Right cardiac atrium (tissue), 5 donors: ENCODE measurements at regions not wholly inside any gene's neighbourhood (a gene's known extent, or its start where the extent isn't known, plus 50 kb on each side); places are given as distances from the start of the nearest gene placed in this dataset.

Experiments
- ATAC-seq, 2 donors: fragments of 200-7000 bp; cut with Tn5 transposase; one replicate each; pipeline versions ENCODE4 v1.8.0 to v1.9.1; 2020; ENCODE audit warnings: moderate library complexity in 2 of 2, mild to moderate bottlenecking in 1 of 2
- DNase-seq, 3 donors: peaks; one replicate each; pipeline ENCODE4 v3.0.0-alpha.2; 2020
- H3K27ac ChIP-seq: one replicate; pipeline ENCODE4 v1.5.1; 2013; ENCODE audit warnings: mild to moderate bottlenecking, low read length, control low read depth, moderate library complexity
- H3K27me3 ChIP-seq: one replicate; pipeline ENCODE4 v1.6.1; 2013; ENCODE audit not compliant: control insufficient read depth, insufficient read depth
- H3K4me1 ChIP-seq: one replicate; pipeline ENCODE4 v1.6.1; 2013; ENCODE audit warnings: low read length; ENCODE audit not compliant: control insufficient read depth, insufficient read depth
- H3K4me3 ChIP-seq: one replicate; pipeline ENCODE4 v1.5.1; 2013; ENCODE audit warnings: low read length, control low read depth
- H3K9me3 ChIP-seq: one replicate; pipeline ENCODE4 v1.6.1; 2013; ENCODE audit warnings: low read length; ENCODE audit not compliant: control insufficient read depth
- WGBS: extraction: QIAGEN DNeasy Blood & Tissue Kit; methylation state at CpG from one replicate; pipeline ENCODE4 v1.1.7; 2013; 5-methylcytosine and 5-hydroxymethylcytosine counted together
- intact Hi-C, 4 donors: fragments of 100-400 bp; cut with DNase I; formaldehyde crosslinking; loops; one replicate each; pipeline versions ENCODE4 v1.11.0 to v1.14.0; 2022 to 2023
- donor health status: healthy with polysubstance abuse.
- donor health status: DM: no; HTN: yes; CAD: no.
- donor health status: DM: no; HTN: no; CAD: no.
- donor health status: DM: no; HTN: yes; CAD: no; lungs with severe emphysema.
- donor health status: DM: yes; HTN: yes; CAD: no.

DNA sequence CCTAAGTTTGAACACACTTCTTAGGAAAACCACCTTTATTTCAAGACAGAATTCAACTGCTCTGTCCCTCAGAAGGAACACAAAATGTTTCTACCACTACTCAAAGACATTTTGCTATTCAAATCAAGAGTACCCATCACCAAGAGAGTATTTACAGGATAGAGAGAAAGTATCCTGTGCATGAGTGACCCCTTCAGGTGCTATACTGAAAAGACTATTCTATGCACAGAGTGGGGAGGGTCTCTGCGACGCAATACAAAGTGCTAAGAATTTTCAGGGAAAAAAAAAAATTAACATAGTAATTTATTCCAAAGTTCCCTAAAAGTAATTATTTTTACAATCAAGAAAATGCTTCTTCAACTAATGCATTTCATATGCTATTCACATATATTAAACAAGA lies 346.4 kb upstream of the FAM241A start:
- 67% methylated on average over 2 of the region's 2 CpGs for WGBS
- no peaks in the 10 kb centered on the region for H3K27me3 ChIP-seq

DNA sequence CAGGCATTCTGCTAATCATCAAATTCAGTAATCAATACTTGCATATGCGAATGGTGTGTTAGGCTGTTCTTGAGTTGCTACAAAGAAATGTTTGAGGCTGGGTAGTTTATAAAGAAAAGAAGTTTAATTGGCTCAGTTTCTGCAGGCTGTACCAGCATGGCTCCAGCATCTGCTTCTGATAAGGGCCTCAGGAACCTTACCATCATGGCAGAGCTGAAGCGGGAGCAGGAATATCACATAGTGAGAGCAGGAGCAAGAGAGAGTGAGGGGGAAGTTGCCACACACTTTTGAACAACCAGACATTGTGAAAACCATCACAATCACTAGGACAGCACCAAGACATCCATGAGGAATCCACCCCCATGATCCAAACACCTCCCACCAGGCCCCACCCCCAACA lies 344.7 kb upstream of the FAM241A start:
- intact Hi-C loops, result no loop called here
- Histone ChIP-seq H3K27ac (no peak overlapping the region), H3K4me3 (no peak overlapping the region), H3K27me3 (no peaks in the 10 kb centered on the region), H3K4me1 (no peaks in the 10 kb centered on the region), H3K9me3 (no peaks in the 10 kb centered on the region)
- DNase-seq, result no peak
- no peak for ATAC-seq
- WGBS, result 90% methylated on average over 2 of the region's 2 CpGs

More for the DNA sequence above, 346.4 kb upstream of the FAM241A start:
- H3K27ac ChIP-seq, result no peak overlapping the region
- intact Hi-C loops, result no loop called here
- ATAC-seq (no peak), DNase-seq (no peak)
- no peaks in the 10 kb centered on the region for H3K4me1 ChIP-seq
- H3K9me3 ChIP-seq, result no peaks in the 10 kb centered on the region
- H3K4me3 ChIP-seq, result no peak overlapping the region

DNA sequence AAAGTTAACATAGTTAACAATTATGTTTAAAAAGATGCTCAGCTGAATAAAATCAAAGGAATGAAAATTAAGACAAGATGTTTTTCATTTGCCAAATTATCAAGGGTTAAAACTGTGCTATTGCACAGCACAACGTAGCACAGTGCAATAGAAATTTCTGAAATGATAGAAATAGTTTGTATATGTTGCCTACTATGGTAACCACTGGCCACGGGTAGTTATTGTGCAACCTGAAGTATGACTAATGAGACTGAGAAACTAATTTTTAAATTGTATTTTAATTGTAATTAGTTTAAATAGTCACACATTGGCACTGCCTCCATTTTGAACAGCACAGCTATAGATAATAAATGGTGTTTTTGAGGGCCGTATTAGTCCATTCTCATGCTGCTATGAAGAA lies 343.1 kb upstream of the FAM241A start:
- intact Hi-C loops, result no loop called here
- ATAC-seq (no peak), DNase-seq (no peak)
- no peak overlapping the region for H3K27ac ChIP-seq
- WGBS, result 68% methylated on average over 3 of the region's 3 CpGs
- H3K4me1 ChIP-seq, result no peaks in the 10 kb centered on the region
- no peaks in the 10 kb centered on the region for H3K27me3 ChIP-seq
- H3K9me3 ChIP-seq, result no peaks in the 10 kb centered on the region
- H3K4me3 ChIP-seq, result no peak overlapping the region

DNA sequence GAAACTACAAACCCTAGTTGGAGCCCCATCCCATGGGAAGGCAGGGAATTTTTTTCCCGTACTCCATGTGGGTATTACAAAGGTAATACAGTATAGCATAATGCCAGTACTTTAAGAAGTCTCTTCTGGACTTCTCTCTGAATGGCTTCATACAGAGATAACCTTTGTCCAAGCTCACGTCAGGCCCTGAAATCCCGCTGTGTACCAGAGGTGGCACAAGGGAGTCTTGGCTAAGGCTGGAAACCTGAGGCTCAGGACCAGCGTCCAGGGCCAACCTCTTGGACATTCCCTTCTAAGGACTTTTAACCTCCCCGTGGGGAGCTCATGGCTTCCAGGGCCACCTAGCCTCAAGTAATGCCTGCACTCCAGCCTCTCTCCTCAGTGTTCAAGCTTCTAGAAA lies 338.9 kb upstream of the FAM241A start:
- H3K4me3 ChIP-seq, result no peak overlapping the region
- no peaks in the 10 kb centered on the region for H3K27me3 ChIP-seq
- H3K27ac ChIP-seq, result no peak overlapping the region
- 58% methylated on average over 5 of the region's 5 CpGs for WGBS
- no peaks in the 10 kb centered on the region for H3K9me3 ChIP-seq
- no peak for DNase-seq
- no peaks in the 10 kb centered on the region for H3K4me1 ChIP-seq
- intact Hi-C loops, result no loop called here
- ATAC-seq, result no peak

DNA sequence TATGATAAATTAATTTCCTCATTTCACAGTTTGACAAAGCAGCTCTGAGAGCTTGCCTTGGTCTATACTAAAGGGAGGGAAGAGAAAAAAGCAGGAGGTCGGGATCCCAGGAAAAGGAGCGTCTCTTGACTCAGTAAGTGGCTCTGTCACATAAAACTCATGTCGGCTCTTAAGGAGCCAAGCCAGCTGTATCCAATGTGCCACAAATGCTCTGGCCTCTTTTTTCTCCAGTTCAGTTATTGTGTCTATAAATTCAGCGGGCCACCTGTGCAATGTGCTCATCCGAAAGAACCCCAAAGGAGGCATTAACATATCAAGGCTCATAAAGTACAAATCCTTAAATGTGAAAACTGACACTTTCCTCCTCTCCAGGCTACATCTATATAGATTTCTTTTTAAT lies 337.7 kb upstream of the FAM241A start:
- Histone ChIP-seq H3K27me3 (no peaks in the 10 kb centered on the region), H3K27ac (no peak overlapping the region), H3K9me3 (no peaks in the 10 kb centered on the region), H3K4me1 (no peaks in the 10 kb centered on the region), H3K4me3 (no peak overlapping the region)
- DNase-seq (no peak), ATAC-seq (no peak)
- intact Hi-C loops, result no loop called here
- 75% methylated on average over 5 of the region's 5 CpGs for WGBS

DNA sequence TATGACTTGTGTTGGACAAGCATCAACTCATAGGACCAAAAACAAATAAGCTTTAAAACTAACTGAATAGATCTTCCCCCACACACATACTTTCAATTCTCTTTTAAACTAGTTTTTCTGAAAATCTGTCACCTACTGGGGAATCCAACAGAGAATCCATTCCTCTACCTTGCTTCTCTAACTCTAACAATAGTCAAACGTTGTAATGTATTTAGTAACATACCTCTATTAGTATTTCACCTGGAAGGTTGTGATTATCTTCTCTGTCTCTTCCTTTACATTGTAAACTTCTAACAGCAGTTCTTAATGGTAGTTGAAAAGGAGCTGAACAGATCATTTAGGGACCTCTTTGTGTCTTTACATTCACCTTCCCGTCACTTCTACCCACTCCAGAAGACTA lies 337.1 kb upstream of the FAM241A start:
- H3K27ac ChIP-seq, result no peak overlapping the region
- DNase-seq (no peak), ATAC-seq (no peak)
- H3K4me1 ChIP-seq, result no peaks in the 10 kb centered on the region
- WGBS, result 51% methylated on average over 2 of the region's 2 CpGs
- H3K27me3 ChIP-seq, result no peaks in the 10 kb centered on the region
- intact Hi-C loops, result no loop called here
- no peaks in the 10 kb centered on the region for H3K9me3 ChIP-seq
- no peak overlapping the region for H3K4me3 ChIP-seq

DNA sequence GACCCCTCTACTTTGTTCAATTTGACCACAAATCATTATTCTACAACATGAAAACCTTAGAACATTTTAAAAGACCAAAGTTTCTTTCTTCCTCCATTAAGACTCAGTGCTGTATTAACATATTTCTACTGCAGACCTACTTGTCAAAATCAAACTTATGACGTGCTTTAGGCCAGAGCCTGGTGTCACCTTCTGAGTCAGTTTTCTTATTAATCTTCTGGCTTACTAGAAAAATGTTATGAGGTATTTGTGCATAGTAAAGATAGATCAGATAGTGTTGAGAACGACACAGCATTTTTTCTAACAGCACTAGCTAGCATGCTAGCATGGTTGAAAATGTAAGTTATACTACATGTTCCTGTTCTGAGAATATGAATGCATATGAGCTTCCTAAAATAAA lies 333.6 kb upstream of the FAM241A start:
- intact Hi-C loops, result no loop called here
- H3K4me3 ChIP-seq, result no peak overlapping the region
- DNase-seq (no peak), ATAC-seq (no peak)
- peaks cover 2% of the 10 kb centered on the region for H3K27me3 ChIP-seq
- WGBS, result 63% methylated on average over 2 of the region's 2 CpGs
- H3K4me1 ChIP-seq, result no peaks in the 10 kb centered on the region
- no peak overlapping the region for H3K27ac ChIP-seq
- H3K9me3 ChIP-seq, result no peaks in the 10 kb centered on the region

DNA sequence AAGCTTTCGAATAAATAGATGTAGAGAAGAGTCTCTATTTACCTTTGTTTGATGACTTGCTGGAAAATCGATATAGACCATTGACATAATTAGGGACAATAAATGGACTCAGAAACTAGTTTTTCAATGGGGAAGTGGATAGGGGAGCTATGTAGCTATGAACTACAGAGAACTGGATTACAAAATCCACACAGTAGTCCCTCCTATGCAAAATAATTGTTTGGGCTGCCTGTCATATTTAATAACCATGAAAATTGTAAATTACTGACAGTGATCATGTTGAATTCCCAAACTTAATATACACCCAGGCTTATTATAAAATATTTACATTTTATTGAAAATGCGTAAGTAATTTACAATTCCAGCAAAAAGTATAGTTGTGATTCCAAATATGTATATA lies 333.1 kb upstream of the FAM241A start:
- intact Hi-C loops, result no loop called here
- Histone ChIP-seq H3K27me3 (peaks cover 2% of the 10 kb centered on the region), H3K4me3 (no peak overlapping the region), H3K4me1 (no peaks in the 10 kb centered on the region), H3K9me3 (no peaks in the 10 kb centered on the region), H3K27ac (no peak overlapping the region)
- DNase-seq, result no peak
- ATAC-seq, result no peak
- whole genome bisulfite sequencing, result 86% methylated on average over 3 of the region's 3 CpGs

DNA sequence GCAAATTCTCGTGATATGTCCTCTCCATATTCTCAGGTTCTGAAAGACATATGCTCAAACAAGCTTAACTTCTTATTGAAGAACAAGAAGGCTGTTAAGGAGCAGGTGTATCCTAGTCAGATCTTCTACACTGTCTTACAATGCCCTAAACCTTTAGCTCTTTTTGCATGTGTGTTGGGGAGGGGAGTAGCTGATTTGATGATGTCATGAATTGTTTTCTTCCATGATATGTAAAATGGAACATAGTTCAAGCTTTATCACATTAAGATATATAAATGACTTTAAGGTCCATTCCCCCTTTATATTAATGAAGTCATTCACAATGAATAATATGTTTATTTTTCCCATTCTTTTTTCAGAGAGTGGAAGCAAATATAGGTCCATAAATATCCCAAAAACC lies 332.5 kb upstream of the FAM241A start:
- no peak for ATAC-seq
- DNase-seq, result no peak
- H3K27ac ChIP-seq, result no peak overlapping the region
- no peaks in the 10 kb centered on the region for H3K4me1 ChIP-seq
- H3K27me3 ChIP-seq, result peaks cover 2% of the 10 kb centered on the region
- no peak overlapping the region for H3K4me3 ChIP-seq
- WGBS, result 60% methylated on average over 1 of the region's 1 CpG
- no peaks in the 10 kb centered on the region for H3K9me3 ChIP-seq
- intact Hi-C loops, result no loop called here

DNA sequence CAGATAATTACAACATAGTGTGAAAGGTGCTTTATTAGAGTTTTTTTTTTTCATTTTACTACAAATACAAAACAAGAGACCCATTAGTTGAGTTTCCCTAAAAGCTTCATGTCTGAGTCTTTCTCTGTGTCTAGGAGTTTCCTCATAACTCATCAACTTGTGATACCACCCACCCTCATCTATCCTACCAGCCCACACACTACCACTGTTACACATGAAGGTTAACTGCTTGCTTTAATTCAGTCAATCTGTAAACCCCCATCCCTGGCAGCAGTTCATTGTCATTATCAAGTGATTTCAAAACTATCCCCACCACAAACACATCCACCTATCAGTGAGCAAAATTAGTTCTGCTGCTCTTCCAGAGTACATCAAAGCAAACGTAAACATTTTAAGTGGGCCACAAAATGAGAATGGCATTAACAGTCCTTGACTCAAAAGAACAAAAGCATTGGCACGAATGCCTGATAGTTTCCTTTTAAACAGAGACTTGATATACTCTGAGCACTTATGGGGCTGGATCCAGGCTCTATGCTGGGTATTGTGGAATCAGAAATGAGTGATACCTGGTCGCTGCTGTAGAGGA lies 331.6 kb upstream of the FAM241A start:
- WGBS, result 44% methylated on average over 3 of the region's 3 CpGs
- intact Hi-C loops, result no loop called here
- H3K4me3 ChIP-seq, result no peak overlapping the region
- H3K27ac ChIP-seq, result no peak overlapping the region
- H3K4me1 ChIP-seq, result no peaks in the 10 kb centered on the region
- peaks cover 2% of the 10 kb centered on the region for H3K27me3 ChIP-seq
- DNase-seq (no peak), ATAC-seq (no peak)
- H3K9me3 ChIP-seq, result no peaks in the 10 kb centered on the region

DNA sequence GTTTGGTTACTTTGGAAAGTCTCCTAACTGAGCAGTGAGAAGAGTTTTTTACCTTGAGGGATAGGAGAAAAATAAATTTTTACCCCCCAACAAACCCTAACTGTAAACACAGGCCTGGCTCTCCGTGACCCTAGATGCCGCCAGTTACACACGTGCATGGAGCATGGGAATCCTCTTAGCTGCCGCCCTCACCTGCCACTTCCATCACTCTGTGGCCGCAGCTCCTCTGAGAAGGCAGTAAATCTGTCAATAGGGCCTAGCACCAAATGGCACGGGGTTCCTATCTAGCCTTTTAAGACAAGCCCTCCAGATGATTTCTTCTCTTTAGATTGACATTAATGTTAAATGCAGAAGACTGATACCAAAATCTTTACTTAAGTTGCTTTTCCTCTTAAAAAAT lies 330.3 kb upstream of the FAM241A start:
- no peak overlapping the region for H3K4me3 ChIP-seq
- ATAC-seq (no peak), DNase-seq (no peak)
- no peak overlapping the region for H3K27ac ChIP-seq
- WGBS, result 63% methylated on average over 6 of the region's 6 CpGs
- intact Hi-C loops, result no loop called here
- peaks cover 2% of the 10 kb centered on the region for H3K27me3 ChIP-seq
- no peaks in the 10 kb centered on the region for H3K4me1 ChIP-seq
- H3K9me3 ChIP-seq, result no peaks in the 10 kb centered on the region

DNA sequence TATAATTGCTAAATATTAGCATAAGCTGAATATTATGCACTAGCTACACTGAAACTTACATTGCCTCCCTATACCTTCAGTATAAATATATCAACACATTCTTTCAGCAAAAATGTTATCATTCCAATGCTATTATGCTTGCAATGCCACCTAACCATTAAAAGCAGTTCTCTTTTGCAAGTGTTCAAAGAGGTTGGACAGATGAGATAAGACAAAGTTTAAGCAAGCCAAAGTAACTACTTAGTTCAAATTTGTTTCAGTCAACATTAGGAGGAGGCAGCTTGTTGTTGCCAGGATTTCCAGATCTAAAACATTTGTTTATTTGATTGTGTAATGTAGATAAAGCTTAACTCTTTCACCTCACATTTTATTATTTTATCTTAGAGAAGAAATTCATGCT lies 323.9 kb upstream of the FAM241A start:
- Histone ChIP-seq H3K4me1 (no peaks in the 10 kb centered on the region), H3K27ac (no peak overlapping the region), H3K9me3 (no peaks in the 10 kb centered on the region), H3K4me3 (no peak overlapping the region), H3K27me3 (peaks cover 2% of the 10 kb centered on the region)
- DNase-seq, result no peak
- intact Hi-C loops, result no loop called here
- no peak for ATAC-seq
